Neuron (in vitro differentiated cells): ENCODE measurements at regions not wholly inside any gene's neighbourhood (a gene's known extent, or its start where the extent isn't known, plus 50 kb on each side); places are given as distances from the start of the nearest gene placed in this dataset.

Experiments
- H2AFZ ChIP-seq: one replicate; pipeline ENCODE4 v1.6.1; 2013; ENCODE audit warnings: low read depth, mild to moderate bottlenecking, inconsistent platforms, low read length, moderate library complexity
- H3K27me3 ChIP-seq: one replicate; pipeline ENCODE4 v1.6.1; 2013; ENCODE audit warnings: low read length; ENCODE audit not compliant: insufficient read depth
- H3K36me3 ChIP-seq: one replicate; pipeline ENCODE4 v1.6.1; 2013; ENCODE audit warnings: low read length; ENCODE audit not compliant: insufficient read depth
- H3K4me1 ChIP-seq: one replicate; pipeline ENCODE4 v1.6.1; 2013; ENCODE audit warnings: low read length; ENCODE audit not compliant: insufficient read depth
- H3K4me3 ChIP-seq: 2 replicates; pipeline ENCODE4 v1.5.1; 2013; ENCODE audit warnings: mild to moderate bottlenecking, low read length, moderate library complexity
- H3K9me3 ChIP-seq: one replicate; pipeline ENCODE4 v1.6.1; 2013; ENCODE audit warnings: low read length

DNA sequence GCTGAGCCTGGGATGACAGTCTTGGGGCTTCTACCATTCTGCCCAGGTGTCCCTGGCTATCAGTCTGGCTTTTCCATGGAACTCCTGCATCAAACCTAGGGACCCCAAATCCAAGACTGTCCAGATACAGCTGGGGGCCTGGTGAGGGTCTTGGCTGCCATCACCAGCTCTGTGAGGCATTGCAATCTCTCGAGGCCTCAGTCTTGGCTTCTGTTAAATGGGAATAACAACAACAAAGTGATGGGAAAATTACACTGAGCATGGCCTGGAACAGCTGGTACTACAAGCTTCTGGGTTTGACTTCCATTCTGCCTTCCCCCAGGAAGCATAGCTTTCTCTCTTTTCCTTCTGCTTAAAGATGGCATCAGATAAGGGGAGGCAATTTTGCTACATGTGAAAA lies 50.0 kb upstream of the LCTL start:
- Histone ChIP-seq H3K9me3 (no peaks in the 10 kb centered on the region), H3K27me3 (no peaks in the 10 kb centered on the region), H3K4me3 (no peak overlapping the region), H3K4me1 (peaks cover 24% of the 10 kb centered on the region), H3K36me3 (no peaks in the 10 kb centered on the region), H2AFZ (no peak overlapping the region)

DNA sequence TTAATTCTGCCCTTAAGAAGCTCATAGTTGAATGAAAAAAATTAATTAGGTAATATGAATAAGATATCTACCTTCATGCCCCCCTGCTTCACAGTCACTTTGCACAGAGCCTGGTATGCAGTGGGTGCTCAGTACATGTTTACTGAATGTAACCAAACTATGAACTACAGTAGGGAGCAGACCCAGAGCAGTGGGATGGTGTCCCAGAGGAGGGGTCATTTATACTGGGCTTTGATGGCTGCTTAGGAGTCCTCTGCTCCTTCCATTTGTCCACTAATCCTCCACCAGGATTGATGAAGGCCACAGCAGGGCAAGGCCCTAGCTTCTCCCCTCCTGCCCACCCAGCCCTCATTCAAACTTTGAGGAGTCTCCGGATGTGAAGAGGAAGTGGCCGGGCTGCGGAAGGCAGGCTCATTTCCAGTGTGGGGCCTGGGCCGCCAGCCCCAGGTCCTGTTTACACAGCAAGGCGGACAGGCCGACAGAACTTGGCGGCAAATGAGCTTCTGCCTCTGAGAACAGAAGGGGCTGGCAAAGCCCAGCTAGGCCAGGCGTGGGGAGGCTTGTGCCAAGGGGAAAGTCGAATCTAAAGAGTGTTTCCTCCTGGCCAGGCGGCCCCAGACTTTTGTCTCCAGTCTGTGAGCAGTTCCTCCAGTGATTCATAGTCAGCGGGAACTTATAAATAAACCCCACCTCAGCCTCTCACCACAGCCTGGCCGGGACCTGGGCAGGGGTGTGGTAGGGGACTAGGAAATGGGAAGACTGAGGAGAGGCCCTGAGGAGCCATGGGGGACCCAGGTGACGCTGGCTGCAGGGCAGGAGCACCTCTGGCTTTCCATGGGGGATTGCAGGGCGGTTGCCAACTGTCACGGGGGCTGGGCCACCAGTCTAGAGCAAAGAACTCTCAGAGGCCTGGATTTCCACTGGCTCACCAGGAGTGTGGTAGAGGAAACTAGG lies 51.6 kb upstream of the LCTL start:
- no peaks in the 10 kb centered on the region for H3K27me3 ChIP-seq
- no peaks in the 10 kb centered on the region for H3K36me3 ChIP-seq
- H3K4me1 ChIP-seq, result peaks cover 36% of the 10 kb centered on the region
- no peaks in the 10 kb centered on the region for H3K9me3 ChIP-seq
- no peak overlapping the region for H3K4me3 ChIP-seq
- H2AFZ ChIP-seq, result no peak overlapping the region

DNA sequence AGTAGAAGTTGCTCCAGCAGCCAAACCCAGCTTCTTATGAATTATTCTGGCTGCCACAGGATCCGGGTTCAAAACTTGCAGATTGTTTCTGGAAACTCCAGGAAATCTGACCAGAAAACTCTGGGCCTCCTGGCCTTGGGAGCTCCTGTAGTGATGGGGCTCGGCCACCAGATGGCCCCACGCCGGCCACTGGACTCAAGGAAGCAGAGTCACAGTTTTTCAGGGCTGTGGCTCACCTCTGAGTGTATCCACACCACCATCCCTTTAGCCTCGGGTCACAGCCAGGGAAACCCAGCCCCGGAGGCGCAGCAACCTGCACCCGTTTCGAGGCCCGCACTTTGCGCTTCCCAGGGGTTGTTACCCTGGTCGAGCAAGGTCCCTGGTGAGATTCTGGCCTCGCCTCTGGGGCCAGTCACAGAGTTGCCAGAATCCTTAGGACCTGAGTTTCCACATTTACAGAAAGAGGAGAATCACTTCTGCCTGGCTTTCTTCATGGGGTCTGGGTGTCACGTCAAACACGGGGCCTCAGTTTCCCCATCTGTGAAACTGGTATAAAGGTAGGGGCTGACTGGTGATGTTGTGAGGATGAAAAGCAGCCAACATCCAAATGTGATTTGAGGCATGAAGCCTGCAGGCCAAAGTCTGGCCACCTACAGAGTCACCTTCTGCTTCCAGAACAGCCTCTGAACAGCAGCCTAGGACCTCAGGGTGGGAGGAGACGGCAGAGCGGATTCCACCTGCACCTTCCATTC lies 53.5 kb upstream of the LCTL start:
- Histone ChIP-seq H3K9me3 (no peaks in the 10 kb centered on the region), H3K36me3 (no peaks in the 10 kb centered on the region), H3K4me3 (no peak overlapping the region), H3K4me1 (peaks cover 52% of the 10 kb centered on the region), H3K27me3 (no peaks in the 10 kb centered on the region), H2AFZ (no peak overlapping the region)

DNA sequence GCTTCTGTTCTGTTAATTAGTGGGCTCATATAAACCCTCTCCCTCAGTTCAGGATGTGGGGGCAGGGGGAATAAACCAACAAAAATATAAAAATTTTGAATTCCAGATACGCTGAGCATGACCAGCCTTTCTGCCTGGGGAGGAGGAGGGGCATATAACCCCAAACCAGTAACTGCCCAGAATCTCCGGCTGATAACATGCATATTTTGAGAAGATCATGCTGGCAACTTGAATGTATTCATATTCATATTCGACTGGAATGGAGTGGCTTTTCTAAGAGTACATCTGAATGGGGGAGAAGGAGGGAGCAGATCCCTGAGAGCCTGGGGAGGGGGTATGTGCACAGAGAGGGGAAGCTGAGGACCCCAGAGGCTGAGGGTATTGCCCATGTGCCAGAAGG lies 54.5 kb upstream of the LCTL start:
- Histone ChIP-seq H3K9me3 (no peaks in the 10 kb centered on the region), H3K4me3 (no peak overlapping the region), H2AFZ (no peak overlapping the region), H3K4me1 (peaks cover 57% of the 10 kb centered on the region), H3K36me3 (no peaks in the 10 kb centered on the region), H3K27me3 (no peaks in the 10 kb centered on the region)

DNA sequence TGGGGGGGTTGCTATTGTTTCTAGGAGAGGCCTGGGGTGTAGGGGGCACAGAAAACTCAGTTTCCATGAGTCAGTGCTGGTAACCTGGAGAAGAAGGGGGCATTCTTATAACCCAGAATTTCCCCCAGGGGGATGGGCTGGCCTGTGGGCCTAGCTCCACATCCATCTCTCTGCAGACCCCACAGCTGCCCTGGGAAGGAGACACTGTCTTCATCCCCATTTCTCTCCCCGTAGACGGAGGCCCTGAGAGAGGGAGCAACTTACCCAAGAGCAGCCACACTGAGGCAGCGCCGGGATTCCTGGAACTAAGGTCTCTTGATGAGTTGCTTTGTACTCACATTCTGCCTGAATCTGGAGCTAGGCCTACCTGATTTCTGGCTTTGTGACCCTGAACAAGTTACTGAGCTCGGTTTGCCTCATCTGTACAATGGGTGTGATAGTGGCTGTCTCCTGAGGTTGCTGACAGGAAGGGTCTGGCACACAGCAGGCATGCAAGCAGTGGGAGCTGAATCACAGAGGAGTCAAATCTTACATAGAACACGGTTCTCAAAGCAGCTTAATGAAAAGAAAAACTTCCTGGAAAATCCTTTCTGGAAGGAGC lies 55.0 kb upstream of the LCTL start:
- no peaks in the 10 kb centered on the region for H3K9me3 ChIP-seq
- H2AFZ ChIP-seq, result no peak overlapping the region
- no peak overlapping the region for H3K4me3 ChIP-seq
- H3K4me1 ChIP-seq, result peaks cover 62% of the 10 kb centered on the region
- H3K27me3 ChIP-seq, result no peaks in the 10 kb centered on the region
- H3K36me3 ChIP-seq, result no peaks in the 10 kb centered on the region

DNA sequence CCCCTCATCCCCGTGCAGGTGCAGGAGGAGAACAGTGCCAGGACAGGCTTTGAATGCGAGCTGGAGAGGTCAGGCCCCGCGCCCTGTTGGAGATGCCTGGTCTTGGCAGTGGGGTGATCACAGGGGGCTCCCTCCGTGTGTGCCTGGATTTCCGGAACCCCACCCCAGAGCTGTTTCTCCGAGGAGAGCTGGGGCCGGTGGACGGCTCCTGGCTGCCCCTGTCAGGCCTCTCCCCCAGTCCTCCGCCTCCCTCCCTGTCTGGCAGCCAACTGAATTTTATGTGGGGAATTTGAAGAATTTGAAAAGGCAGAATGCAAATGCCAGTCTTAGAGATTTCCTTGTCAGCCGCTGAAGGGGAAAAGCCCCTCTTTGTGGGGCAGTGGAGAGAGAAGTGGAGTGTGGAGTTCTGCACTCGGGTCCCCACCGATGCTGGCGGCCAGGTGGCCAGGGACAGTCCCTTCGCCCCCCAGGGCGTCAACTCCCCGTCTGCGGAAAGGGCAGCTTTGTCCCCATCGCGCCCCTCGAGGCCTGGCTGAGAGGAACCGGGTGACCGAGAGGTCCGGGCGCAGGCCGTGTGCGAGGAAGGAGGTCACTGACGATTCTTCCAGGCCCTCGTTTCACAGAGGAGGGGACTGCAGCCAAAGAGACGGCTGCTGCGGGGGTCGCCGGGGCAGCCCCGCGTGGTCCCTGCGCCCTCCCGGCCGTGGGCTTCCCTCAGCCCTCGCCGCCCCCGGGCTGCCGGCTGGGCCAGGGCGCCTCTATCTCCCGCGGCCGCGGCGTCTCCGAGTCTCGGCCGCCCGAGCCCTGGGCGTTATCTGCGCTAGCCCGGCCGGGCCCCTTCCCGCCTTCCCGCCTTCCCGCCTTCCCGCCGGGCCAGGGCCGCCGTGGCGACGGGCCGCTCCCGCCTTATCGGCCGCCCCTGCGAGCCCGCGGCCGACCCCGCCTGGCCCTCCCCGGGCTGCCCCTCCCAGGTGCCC lies 56.0 kb upstream of the LCTL start:
- no peak overlapping the region for H2AFZ ChIP-seq
- H3K36me3 ChIP-seq, result no peaks in the 10 kb centered on the region
- H3K9me3 ChIP-seq, result no peaks in the 10 kb centered on the region
- H3K27me3 ChIP-seq, result no peaks in the 10 kb centered on the region
- H3K4me1 ChIP-seq, result peaks cover 63% of the 10 kb centered on the region
- H3K4me3 ChIP-seq, result no peak overlapping the region

DNA sequence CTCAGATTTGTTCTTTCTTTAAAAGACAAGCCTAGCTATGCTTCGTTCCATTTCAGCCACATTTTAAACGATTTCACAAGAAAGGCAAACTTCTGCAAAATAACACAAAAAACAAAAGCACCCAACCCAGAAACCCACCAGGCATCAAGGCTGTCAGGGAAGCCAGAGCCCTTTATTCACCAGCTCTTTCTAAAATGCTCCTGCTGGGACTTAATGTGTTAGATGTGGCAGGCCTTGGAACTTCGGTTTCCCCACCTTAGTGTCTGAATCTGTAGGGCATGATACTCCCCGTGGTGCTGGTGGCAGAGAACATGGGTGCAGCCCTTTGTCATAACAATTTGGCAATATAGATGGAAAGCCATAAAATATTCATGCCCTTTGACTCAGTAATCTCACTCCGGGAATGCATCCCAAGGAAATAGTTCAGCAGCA lies 56.8 kb upstream of the LCTL start:
- peaks cover 59% of the 10 kb centered on the region for H3K4me1 ChIP-seq
- no peaks in the 10 kb centered on the region for H3K9me3 ChIP-seq
- H3K27me3 ChIP-seq, result no peaks in the 10 kb centered on the region
- no peaks in the 10 kb centered on the region for H3K36me3 ChIP-seq
- no peak overlapping the region for H3K4me3 ChIP-seq
- H2AFZ ChIP-seq, result no peak overlapping the region

DNA sequence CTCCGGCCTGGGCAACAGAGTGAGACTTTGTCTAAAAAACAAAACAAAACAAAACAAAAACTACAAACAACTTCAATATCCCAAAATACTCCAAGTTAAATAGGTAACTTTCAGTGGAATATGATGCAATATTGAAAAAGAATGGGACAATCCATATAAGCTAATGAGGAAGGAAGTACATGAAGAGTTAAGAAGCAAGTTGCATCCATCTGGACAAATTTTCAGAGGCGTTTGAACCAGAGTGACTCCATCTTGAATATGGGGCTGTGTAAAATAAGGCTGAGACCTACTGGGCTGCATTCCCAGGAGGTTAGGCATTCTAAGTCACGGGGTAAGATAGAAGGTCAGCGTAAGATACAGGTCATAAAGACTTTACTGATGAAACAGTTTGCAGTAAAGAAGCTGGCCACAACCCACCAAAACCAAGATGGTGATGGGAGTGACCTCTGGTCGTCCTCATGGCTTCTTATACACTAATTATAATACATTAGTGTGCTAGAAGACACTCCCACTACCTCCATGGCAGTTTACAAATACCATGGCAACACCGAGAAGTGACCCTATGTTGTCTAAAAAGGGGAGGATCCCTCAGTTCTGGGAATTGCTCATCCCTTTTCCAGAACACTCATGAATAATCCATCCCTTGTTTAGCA lies 58.1 kb upstream of the LCTL start:
- no peaks in the 10 kb centered on the region for H3K27me3 ChIP-seq
- no peaks in the 10 kb centered on the region for H3K36me3 ChIP-seq
- no peaks in the 10 kb centered on the region for H3K9me3 ChIP-seq
- H3K4me1 ChIP-seq, result peaks cover 63% of the 10 kb centered on the region
- H3K4me3 ChIP-seq, result no peak overlapping the region
- no peak overlapping the region for H2AFZ ChIP-seq

DNA sequence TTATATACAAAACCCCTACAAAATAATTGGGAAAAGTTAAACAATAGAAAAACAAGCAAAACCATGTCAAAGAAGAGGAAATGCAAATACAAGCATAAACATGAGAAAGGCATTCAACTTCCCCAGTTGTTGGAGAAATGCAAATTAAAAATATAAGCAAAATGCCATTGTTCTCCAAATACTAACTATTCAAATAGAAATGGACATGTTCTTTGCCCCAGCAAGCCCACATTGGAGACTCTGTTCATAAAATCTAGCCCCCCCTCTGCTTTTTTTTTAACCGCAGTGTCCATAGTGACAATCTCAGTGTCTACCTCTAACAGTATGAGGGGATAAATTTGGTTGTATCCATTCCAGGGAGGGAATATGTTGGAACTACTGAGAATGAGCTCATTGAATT lies 59.7 kb upstream of the LCTL start:
- Histone ChIP-seq H3K36me3 (no peaks in the 10 kb centered on the region), H3K4me3 (no peak overlapping the region), H3K9me3 (no peaks in the 10 kb centered on the region), H2AFZ (no peak overlapping the region), H3K4me1 (peaks cover 66% of the 10 kb centered on the region), H3K27me3 (no peaks in the 10 kb centered on the region)

DNA sequence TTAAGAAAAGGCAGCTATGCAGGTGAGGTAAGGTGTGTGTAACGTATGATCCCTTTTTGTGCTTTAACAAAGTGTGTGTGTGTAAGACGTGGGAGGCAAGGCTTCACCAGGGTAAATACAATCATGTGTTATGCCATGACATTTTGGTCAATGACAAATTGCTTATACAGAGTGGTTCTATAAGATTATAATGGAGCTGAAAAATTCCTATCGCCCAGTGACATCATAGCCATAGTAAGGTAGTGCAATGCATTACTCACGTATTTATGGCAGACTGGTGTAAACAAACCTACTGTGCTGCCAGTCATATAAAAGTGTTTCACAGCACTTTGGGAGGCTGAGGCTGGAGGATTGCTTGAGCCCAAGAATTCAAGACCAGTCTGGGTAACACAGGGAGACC lies 60.2 kb upstream of the LCTL start:
- no peaks in the 10 kb centered on the region for H3K27me3 ChIP-seq
- H2AFZ ChIP-seq, result no peak overlapping the region
- no peaks in the 10 kb centered on the region for H3K9me3 ChIP-seq
- peaks cover 66% of the 10 kb centered on the region for H3K4me1 ChIP-seq
- no peak overlapping the region for H3K4me3 ChIP-seq
- H3K36me3 ChIP-seq, result no peaks in the 10 kb centered on the region

DNA sequence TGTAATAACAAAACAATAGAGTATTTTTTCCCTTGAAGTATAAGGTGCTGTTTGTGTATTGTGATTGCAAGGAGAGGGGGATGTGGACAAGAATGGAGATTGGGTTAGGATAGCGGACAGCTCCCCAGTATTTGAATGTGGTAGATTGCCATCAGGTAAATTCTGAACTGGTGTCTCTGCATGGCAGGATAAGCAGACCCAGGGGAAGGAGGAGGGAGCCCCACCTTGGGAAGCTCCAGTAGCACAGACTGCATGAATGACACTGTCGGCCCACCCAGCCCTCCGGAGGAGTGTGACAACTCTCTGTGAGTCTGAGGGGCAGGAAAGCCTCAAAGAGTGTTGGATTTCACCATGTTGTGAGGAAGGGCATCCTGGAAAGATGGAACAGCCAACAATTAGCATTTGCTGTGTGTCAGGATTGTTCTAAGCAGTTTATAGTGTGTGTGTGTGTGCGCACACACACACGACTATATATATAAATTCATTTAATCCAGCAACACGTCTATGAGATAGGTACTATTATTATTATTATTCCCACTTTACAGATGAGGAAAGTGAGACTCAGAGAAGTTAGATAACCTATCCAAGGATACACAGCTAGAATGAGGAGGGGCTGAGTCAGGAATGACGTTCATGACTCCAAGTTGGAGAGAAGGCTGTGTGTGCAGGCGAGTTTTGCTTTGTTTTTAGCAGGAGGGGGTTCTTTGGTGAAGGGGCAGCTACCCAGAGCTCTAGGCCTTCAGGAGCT lies 63.4 kb upstream of the LCTL start:
- no peak overlapping the region for H3K4me3 ChIP-seq
- H2AFZ ChIP-seq, result no peak overlapping the region
- H3K27me3 ChIP-seq, result no peaks in the 10 kb centered on the region
- H3K9me3 ChIP-seq, result no peaks in the 10 kb centered on the region
- no peaks in the 10 kb centered on the region for H3K36me3 ChIP-seq
- peaks cover 66% of the 10 kb centered on the region for H3K4me1 ChIP-seq
